Activated CD8-positive, alpha-beta memory T cell treated with anti-CD3 and anti-CD28 coated beads, Interleukin-2, amount 50 U/mL, for 1 hour (primary cell): ENCODE measurements at regions not wholly inside any gene's neighbourhood (a gene's known extent, or its start where the extent isn't known, plus 50 kb on each side); places are given as distances from the start of the nearest gene placed in this dataset.

Experiments used
- DNase-seq: peaks from one replicate; pipeline ENCODE4 v3.0.0-alpha.2; 2020; ENCODE audit errors: extremely low read depth

DNA sequence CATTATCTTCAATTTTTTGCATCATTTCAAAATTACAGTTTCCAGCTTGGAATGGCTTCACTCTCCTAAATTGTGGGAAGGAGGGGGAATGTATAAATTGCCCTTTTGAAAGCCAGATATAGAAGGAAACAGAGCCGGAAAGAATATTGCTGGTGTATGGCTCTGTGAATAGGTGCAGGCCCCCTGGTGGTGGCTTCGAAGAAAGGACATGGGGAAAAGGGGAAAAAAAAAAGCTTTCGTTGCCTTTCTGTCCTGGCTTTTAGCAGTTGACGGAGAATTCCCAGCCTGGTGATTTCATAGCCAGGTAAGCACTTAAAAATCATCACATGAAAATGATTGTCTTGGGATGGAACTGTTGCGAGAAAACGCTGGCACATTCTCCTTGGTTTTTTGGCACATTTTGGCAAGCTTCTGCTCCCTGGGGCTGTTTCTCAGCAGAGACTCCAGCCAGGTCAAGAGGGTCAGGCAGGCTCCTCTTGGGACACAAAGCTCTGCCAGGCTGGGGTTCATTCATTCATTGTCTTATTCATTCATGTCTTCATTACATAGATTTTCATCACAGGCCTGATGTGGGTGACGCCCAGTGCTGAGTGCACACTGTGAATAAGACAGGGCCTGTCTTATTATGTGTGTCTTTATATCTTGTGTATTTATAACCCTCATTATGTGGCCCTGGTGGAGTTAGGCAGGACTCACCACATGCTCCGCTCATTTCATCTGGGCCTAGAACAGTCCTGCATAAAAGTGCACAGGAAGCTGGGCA lies 300.0 kb upstream of the TPM1 start:
- DNase-seq, result no peak

DNA sequence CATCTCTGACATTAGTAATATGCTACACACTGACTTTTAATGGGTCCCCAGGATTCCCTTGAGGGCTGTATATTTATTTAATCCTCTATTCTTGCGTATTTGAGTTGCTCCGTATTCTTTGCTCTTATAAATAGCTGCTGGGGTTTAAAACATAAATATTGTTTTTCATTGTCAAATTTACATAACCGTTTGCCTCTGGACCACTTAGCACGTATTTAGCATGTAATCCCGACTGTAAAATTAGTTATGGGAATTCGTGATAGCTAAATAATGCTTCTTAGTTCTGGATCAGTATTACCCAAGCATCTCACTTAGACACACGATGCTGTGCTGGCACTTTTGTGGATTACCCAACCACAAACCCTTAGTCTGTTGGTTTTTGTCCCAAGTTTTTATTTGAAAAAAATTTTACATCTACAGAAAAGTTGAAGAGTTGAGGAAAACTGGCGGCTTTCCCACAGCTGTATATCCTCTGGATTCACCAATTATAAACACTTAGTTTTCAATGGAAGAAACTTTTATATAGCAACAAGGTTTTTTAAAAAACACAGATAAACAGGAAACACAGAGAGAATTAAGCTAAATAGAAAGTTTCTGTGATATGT lies 296.8 kb upstream of the TPM1 start:
- no peak for DNase-seq

DNA sequence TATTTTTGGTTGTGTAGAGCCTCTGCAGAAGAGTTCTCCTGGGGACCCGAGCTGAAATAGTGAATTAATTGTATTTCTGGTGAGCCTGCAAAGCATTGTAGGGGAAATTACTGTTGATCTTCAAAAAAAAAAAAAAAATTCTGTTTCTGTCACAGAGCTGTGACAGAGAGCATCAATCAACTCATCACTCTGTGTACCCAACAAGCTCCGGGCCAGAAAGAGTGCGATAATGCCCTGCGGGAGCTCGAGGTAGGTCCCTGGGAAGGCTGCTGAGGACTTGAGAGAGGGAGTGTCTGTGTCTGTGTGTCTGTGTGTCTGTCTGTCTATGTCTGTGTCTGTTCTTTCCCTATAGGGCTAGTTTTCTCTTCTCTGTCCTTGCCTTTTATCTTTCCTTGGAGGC lies 294.4 kb upstream of the TPM1 start:
- no peak for DNase-seq

DNA sequence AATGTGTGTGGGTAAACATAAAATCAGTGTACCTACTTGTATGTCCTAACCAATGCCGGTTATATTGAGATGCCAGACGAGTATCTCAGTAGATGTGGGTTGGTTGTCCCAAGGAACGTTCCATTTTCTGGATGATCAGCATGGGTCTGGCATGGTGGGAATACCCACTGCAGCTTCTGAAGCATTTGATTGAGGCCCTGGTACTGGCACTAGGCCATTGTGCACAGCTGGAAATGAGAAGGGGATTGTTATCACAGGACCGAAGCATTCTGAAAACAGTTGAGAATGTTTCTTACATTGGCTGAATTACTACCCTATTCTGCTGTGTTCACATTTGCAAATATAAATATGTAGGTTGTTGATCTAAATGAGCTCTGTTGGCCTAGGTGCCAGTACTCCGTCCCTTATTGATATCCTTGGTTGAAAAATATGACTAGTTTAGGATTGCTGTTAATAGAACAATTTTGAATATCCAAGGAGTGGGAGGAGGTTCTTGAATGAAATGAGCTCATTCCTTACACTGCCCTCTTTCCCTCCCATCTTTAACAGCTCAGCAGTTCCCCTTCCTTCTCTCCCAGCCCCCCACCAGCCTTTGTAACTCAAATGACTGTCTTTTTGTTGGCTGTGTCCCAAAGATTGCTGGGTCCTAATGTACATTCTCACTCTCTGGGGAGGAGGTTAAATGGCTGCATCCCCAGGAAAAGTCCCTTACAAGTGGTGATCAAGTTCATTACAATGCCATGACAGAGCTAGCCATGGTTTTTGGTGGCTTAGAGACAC lies 293.3 kb upstream of the TPM1 start:
- DNase-seq, result no peak

DNA sequence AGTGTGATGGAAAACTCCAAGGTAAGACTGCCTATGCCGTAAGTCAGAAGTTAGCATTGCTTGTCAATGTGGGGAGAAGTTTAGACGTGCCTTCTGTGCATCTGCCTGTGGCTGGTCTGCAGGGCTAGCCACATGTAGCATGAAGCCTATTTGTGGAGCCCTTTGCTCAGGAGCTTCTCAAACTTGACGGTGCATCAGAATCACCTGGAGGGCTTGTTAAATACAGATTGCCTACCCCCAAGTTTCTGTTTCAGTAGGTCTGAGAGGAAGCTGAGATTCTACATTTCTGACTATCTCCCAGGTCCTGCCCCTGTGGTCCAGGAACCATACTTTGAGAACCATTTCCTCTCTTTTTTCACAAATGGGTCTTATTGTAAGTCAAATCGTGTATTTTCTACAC lies 292.1 kb upstream of the TPM1 start:
- no peak for DNase-seq

DNA sequence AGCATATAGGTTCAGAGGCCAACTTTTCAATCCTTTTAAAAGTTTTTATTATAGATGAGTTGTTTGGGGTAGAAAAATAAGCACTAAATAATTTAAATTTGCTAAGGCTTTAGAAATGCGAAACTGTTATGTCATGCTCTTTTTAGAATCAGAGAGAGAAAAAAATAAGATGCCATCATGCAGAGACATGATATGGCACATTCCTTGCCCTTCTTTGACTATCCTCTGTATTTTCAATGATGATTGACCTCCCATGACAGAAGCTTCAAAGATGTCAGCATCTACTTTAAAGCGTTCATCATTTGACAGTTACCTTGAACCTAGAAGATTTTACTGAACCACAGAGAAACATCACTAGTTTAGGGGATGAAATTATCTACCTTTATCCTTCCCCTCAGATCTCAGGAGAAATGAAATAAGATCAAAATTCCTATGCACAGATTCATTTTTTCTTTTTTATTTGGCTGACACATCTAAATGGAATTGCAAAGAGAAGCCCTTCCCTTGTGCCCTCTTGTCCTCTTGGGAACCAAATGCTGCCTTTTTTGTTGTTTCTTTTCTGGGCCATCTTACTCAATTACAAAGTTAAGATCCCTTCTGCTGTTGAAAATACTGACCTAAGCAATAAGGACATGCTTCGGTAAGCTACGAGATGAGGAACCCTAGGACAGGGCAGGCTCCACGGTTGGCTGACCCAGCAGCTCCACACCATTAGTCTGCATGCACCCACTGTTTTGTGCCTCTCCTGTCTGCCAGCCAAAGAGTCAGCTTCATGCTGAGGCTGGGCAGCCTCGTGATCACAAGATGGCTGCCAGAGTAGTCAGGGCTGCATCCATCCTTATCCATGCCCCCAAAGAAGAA lies 289.7 kb upstream of the TPM1 start:
- no peak for DNase-seq

DNA sequence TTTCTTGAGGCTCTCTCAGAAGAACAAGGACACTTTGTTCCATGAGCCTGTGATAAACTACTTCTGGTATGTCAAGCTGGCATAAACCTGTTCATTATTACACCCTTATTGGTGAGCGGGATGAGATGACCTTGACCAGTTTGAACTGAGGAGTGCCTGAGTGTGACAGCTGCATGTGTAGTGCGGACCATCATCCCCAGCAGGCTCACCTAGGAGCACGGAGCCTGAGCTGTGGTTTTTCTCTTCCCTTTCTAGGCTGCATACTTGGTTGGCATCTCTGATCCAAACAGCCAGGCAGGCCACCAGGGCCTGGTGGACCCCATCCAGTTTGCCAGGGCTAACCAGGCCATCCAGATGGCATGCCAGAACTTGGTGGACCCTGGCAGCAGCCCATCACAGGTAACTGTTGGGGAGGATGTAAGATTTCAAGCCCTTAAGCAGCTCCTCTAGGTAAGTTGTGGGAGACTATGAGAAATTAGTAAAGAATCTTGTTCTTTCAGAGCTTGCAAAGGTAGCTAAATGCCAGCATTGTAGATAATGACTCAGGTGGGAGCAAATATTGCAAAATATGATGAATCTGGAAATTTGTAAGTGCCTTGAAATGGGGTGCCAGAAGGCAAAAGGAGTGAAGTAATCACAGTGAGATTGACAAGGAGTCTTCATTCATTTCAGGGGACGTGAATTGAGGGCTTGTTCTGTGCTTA lies 288.9 kb upstream of the TPM1 start:
- DNase-seq, result no peak

DNA sequence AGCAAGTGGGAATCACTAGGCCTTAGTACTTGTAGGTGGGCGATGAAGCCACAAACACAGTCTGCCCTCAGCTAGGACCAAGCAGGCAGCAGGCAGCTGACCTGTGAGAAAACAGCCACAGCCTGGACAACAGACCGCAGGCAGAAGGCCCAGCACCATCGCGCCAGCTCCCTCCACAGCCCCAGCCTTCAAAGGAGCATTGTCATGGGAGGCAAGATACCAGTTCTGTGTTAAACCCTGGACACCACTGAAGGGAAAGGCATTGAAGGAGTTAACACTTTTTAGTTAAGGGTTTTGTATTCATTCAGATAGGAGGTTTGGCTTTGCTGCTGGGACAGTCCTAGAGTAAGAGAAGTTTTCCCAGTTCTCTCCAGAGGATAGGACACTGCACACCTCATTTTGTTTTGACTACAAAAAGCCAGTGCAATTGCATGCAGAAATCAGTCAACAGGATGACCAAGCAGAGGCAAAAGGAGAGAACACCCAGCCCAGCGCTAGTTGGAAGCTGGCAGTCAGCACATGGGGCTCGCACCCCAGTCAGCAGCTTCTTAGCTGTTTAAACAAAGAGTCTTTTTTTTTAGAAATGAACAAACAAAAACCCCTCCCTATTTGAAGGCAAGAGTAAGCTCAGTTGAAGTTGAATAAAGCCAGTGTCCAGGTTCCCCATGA lies 286.1 kb upstream of the TPM1 start:
- DNase-seq, result no peak

DNA sequence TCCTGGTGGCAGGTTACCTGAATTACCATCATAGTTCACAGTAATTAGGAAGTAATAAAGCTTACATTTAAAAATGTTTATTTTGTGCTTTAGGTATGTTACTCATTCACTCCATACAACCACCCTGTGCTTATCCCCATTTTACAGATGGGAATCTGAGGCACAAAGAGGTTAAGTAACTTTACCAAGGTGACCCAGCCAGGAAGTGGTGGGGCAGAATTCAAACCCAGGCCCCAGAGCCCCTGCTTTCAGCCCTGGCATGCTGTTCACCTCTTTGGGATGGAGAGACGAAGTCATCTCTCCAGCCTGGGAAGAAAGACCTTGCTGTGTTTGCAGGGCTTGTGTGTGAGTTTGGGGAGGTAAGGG lies 285.6 kb upstream of the TPM1 start:
- no peak for DNase-seq

DNA sequence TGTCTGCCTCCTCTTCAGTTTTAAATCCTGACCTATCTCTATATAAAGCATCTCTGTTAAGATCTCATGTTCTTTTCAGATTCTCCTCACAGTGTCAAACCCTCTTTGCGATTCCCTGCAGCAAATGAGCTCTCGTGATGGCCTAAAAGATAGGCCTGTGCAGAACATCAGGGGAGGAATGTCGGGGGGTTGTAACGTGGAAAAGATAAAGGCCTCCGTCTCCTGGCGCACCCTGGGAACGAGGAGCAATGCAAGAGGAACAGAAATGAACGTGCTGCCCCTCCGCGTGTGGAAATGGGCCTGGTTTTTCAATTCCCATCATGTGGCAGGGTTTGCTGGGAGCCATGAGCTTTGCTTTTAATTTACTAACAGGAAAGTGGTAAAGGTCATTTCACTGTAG lies 285.0 kb upstream of the TPM1 start:
- DNase-seq, result no peak

DNA sequence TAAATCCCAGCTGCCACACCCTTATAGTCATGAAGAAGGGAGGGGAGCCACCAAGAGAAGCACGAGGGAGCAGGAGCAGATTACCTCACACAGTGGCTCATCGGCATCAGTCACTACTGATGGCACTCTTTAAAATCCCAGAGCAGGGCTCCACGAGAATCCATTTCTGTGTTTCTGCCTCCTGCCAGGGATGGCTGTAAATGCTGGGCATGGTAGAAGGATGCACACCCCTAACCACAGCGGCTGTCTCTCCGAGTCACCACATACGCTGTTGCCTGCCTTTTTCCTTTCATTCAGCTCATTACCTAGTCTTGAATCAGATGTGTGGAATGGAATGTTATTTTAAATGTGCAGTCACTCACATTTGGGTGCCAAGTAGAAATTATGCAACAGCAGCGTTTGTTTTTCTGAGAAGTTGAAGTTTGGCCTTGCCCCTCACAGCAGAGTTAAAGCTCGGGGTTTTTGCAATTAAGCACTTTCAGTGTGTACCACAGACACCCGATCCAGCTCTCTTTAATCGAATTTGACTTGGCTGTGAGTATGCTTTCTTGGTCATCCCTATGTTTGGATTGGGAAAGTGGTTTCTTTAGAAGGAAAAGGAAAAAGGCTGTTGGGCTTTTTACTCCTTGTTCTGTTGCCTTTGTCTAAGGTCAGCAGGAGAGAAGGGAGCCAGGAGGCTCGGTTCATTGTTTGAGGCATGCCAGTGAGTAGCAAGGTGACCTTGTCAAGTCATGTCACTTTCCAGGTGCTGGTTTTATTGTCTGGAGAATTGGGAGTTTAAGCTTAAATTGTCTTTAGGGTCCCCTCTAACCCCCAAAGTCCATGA lies 284.2 kb upstream of the TPM1 start:
- no peak for DNase-seq

DNA sequence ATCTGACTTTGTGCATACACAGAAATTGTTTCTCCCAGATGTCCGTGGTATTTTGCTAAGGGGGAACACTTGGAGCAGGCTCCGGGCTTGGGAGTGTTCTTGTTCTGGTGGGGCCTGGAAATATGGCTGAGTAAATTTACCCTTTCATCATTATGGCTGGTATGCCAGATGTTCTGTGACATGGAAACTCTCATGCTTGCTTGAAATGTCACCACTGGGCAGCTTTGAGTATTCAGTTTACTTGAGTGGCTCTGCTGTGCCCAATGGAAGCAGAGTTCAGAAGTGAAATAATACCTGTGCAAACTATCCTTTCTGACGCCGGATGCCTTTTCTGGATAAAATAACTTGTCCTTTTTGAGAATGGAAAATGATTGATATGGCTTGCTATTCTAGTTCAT lies 283.6 kb upstream of the TPM1 start:
- DNase-seq, result no peak

DNA sequence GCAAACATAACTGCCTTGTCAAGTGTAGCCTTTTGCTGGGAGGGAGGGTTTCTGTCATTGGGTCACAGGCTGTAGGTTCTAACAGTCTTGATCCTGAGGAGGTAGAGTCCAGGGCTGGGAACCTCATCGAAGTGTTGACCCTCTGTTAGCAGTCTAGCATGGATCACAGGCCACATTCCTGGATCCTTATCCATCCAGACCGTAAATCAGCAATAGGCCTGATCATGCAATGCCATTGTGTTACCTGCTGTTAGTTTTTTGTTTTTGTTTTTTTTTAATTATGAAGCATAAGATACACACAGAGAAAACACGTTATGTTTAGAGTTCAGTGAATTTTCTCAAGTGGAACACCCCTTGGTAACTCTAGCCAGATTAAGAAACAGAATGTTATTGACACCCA lies 282.0 kb upstream of the TPM1 start:
- no peak for DNase-seq

DNA sequence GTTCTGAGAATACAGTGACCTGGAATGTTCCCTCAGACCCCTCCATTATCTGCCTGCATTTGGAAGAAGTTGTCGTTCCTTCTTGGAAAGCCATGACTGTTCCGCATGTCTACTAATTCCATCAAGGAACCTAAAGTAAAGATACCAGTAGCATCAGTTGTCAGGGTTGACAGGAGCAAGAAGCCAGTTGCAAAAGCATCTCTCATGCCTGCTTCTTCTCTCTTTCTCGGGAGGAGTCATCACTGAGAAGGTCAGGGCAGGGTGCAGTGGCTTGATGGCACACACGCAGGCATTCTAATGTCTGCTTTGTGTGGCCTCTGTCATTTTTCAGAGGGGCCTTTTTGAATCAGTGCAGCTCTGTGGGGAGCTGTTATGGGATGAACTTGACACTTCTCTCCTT lies 276.6 kb upstream of the TPM1 start:
- DNase-seq, result no peak

DNA sequence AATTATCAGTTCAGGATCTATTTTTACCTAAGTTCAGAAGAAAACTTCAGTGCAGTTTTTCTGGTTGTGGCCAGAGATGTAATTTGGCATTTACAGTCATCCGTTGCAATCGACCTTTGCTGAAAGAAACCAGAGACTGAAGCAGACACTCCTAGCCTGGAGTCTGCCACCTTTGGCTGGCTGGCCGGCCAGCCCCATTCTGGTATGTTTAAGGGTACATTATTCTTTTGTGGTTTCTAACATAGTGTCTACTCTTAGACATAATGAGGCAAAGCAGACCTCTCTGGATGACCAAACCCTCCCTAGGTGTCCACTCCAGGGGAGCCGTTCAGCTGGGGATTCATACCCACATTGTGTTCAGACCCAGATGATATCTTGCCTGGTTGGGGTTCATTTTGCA lies 275.9 kb upstream of the TPM1 start:
- no peak for DNase-seq

DNA sequence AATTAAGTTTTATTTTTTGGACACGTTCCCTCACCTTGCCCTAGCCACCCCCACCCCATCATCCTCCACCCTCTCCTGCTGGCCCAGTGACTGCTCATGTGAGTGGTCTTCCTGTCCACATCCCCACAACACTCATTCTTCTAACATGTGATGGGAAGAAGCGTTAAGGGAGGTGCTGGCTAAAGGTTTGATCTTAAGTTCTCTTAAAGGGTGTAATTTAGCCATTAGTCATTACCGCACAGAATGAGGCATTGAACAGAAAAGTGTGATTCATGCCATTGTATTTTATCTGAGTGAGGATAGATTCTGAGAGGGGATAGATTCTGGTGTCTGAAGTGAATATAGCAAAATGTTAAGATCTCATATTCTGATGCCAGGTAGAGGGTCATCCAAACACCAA lies 272.9 kb upstream of the TPM1 start:
- no peak for DNase-seq

DNA sequence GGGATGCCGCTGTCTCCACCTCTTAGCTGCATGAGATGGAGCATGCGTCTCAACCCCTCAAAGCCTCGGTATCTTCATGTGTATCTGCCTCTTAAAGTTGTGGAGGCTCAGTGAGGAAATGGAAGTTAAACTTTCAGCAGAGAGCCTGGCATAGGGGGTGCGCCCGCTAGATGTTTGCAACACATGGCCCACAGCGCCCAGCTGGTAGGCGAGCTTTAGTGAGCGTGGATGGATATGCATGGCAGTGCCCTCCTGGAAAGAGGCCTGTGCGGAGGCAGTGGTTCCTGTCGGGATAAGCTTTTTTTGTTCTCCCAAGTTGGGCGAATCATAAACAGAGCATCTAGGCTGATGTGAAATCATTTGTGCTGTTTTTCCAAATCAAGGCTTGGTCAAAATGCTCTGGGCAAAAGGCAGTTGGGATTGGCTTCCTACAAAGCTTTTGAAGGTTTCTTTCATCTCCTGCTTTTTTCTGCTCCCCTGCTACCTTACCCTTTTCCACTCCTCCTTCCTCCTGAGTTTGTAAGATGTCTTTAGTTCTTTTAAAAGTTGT lies 272.4 kb upstream of the TPM1 start:
- DNase-seq, result no peak

DNA sequence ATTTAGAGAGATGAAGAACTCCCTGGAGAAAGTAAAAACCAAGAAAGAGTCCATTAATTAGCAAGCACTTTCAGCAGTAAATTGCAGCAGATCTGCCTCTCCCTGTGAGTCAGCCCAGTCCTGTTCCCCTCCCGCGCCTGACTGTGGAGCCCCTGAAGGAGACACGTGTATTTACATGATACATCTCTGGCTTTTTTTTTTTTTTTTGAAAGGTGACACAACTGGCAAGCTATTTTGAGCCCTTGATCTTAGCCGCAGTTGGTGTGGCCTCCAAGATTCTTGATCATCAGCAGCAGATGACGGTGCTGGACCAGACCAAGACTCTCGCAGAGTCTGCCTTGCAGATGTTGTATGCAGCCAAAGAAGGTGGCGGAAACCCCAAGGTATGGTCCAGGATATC lies 271.8 kb upstream of the TPM1 start:
- DNase-seq, result no peak

DNA sequence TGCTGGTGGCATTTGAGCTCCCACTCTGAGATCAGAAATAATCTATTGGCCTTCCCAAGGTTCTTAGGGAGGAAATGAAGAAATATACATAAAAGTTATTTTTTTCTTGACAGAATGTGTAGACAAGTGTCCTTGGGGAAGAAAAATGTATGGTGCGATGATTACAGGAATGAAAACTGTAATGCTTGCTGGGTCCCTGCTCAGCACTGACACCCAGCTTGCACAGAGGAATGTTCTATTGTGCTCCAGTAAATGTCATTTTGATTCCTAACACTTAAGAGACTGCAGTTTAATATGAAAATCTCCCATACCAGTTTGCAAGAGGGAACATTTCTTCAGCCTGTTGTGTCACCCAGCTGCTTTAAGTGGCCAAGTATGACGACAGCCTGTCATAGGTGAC lies 271.3 kb upstream of the TPM1 start:
- DNase-seq, result no peak
